Prostate gland (tissue), 2 donors: ENCODE measurements at regions not wholly inside any gene's neighbourhood (a gene's known extent, or its start where the extent isn't known, plus 50 kb on each side); places are given as distances from the start of the nearest gene placed in this dataset.

Experiments used
- POLR2A ChIP-seq: fragments of 450-650 bp; IDR thresholded peaks from one replicate; pipeline ENCODE4 v1.6.1; 2016; ENCODE audit warnings: antibody characterized with exemption, mild to moderate bottlenecking
- POLR2AphosphoS5 ChIP-seq: sonication (generic); formaldehyde crosslinking; IDR thresholded peaks from one replicate; pipeline ENCODE4 v1.6.1; 2017; ENCODE audit warnings: antibody characterized with exemption
- TF ChIP-seq, protein P1 (sequence below), 4 experiments: fragments of 200-600 bp in 2 of 4; fragments of 450-650 bp in 2 of 4; sonication (generic) in 2 of 4; IDR thresholded peaks; 1 replicate in 3 of 4; 2 replicates in 1 of 4; pipeline ENCODE4 v1.5.1; 2016 to 2019; ENCODE audit warnings: antibody characterized with exemption in 4 of 4, mild to moderate bottlenecking in 2 of 4, moderate library complexity in 2 of 4

DNA sequence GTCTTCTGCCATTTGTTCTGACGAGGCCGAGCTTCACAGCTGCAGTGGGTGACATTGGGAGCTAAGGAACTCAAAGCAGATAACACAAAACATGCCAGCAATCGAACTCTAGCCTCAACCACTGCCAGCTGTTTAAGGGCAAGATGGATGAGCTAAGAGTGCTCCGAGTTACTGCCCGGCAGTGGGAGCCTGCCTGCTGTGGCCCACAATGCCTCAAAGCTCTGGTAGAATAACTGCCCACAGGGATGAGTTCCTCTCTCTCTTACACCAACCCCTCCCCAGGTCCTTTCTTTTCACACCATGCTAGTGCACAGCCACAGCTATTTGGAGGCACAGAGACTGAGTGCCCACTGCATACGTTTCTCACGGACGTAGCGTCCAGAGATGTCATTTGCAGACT lies 330.5 kb downstream of the FGF9 start:
- TF ChIP-seq, protein P1, sequence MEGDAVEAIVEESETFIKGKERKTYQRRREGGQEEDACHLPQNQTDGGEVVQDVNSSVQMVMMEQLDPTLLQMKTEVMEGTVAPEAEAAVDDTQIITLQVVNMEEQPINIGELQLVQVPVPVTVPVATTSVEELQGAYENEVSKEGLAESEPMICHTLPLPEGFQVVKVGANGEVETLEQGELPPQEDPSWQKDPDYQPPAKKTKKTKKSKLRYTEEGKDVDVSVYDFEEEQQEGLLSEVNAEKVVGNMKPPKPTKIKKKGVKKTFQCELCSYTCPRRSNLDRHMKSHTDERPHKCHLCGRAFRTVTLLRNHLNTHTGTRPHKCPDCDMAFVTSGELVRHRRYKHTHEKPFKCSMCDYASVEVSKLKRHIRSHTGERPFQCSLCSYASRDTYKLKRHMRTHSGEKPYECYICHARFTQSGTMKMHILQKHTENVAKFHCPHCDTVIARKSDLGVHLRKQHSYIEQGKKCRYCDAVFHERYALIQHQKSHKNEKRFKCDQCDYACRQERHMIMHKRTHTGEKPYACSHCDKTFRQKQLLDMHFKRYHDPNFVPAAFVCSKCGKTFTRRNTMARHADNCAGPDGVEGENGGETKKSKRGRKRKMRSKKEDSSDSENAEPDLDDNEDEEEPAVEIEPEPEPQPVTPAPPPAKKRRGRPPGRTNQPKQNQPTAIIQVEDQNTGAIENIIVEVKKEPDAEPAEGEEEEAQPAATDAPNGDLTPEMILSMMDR (IDR thresholded peaks at IDR 0.05): no peak
- TF ChIP-seq POLR2A (no peak), POLR2AphosphoS5 (no peak)
